Activated CD4-positive, alpha-beta memory T cell treated with anti-CD3 and anti-CD28 coated beads for 36 hours (primary cell): ENCODE measurements at regions not wholly inside any gene's neighbourhood (a gene's known extent, or its start where the extent isn't known, plus 50 kb on each side); places are given as distances from the start of the nearest gene placed in this dataset.
"Not testable (repeated sequence)": the region's sequence is repeated elsewhere in the genome, so short reads cannot be mapped to it uniquely, and the experiment has no call there.

Experiments
- CTCF ChIA-PET: fragments of 350-600 bp; sonication (Branson Sonifier 250); formaldehyde crosslinking; loops from one replicate; lab custom pipeline; 2021; ENCODE audit warnings: antibody characterized with exemption, inconsistent platforms; lab: Charles Lee
- POLR2A ChIA-PET: fragments of 350-600 bp; sonication (Branson Sonifier 250); formaldehyde crosslinking; loops from one replicate; lab custom pipeline; 2021; ENCODE audit warnings: antibody characterized with exemption; lab: Charles Lee
- DNase-seq: peaks from one replicate; pipeline ENCODE4 v3.0.0-alpha.2; 2020
- H3K27ac Mint-ChIP-seq: one replicate; pipeline ENCODE4 v1.8.0; 2021; ENCODE audit warnings: mixed read lengths
- H3K27me3 Mint-ChIP-seq: one replicate; pipeline ENCODE4 v1.8.0; 2021; ENCODE audit warnings: mixed read lengths
- H3K36me3 Mint-ChIP-seq: one replicate; pipeline ENCODE4 v1.8.0; 2021; ENCODE audit warnings: mixed read lengths
- H3K4me1 Mint-ChIP-seq: one replicate; pipeline ENCODE4 v1.8.0; 2021; ENCODE audit warnings: low read depth, mixed read lengths
- H3K4me3 Mint-ChIP-seq: one replicate; pipeline ENCODE4 v1.8.0; 2021; ENCODE audit warnings: mild to moderate bottlenecking, mixed read lengths
- H3K9me3 Mint-ChIP-seq: one replicate; pipeline ENCODE4 v1.8.0; 2021; ENCODE audit warnings: mixed read lengths
- intact Hi-C: fragments of 100-400 bp; cut with micrococcal nuclease; formaldehyde crosslinking; loops from one replicate; pipeline ENCODE4 v1.15.1; 2023

DNA sequence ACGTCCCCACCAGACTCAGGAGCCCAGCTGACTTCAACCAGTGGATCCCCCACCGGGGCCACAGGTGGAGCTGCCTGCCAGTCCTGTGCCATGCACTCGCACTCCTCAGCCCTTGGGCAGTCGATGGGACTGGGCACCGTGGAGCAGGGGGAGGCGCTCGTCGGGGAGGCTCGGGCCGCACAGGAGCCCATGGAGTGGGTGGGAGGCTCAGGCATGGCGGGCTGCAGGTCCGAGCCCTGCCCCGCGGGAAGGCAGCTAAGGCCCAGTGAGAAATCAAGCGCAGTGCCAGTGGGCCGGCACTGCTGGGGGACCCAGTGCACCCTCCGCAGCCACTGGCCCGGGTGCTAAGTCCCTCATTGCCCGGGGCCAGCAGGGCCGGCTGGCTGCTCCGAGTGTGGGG is 52.3 kb upstream of the LRRC30 start:
- intact Hi-C loops, H3K27me3 Mint-ChIP-seq, H3K4me3 Mint-ChIP-seq, DNase-seq, H3K4me1 Mint-ChIP-seq, H3K36me3 Mint-ChIP-seq, H3K27ac Mint-ChIP-seq, POLR2A ChIA-PET, CTCF ChIA-PET, H3K9me3 Mint-ChIP-seq: not testable (repeated sequence)

DNA sequence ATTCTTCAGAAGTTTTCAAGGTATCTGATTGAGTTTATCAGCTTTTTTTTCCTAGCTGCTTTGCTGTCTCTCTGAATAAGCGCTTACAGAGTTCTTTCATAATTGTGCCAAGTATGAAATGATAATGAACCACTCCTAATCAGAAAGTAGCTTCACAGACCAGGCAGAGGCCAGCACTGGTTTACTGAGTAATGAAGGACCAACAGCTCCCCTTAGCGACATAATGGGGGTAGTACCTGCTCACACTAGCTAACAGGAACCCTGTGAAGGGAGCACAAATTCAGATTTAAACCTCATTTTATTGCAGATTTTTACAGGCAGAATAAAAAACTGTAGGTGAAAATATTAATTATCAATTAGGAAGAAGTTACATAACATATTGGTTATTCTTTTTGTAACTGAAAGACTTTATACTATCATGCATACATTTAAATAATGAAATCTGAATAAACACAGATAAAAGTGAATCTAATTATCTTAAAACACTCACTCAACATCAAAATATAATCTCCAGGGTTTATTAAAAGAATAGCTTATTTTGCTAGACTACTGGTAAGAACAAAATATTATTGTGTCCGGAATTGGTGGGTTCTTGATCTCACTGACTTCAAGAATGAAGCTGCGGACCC is 53.7 kb upstream of the LRRC30 start:
- Mint-ChIP-seq H3K27ac (no peak overlapping the region), H3K36me3 (no peaks in the 10 kb centered on the region), H3K27me3 (no peaks in the 10 kb centered on the region), H3K4me3 (no peak overlapping the region), H3K9me3 (peaks cover 4% of the 10 kb centered on the region), H3K4me1 (no peaks in the 10 kb centered on the region)
- POLR2A ChIA-PET = no interaction called here
- intact Hi-C loops = no loop called here
- CTCF ChIA-PET = interaction anchor here (0.9 kb wide), 1 partner anchor 21 kb away, joined by 3 read pairs; no protein-coding TSS in a partner anchor
- peak; percentile 11 for DNase-seq

DNA sequence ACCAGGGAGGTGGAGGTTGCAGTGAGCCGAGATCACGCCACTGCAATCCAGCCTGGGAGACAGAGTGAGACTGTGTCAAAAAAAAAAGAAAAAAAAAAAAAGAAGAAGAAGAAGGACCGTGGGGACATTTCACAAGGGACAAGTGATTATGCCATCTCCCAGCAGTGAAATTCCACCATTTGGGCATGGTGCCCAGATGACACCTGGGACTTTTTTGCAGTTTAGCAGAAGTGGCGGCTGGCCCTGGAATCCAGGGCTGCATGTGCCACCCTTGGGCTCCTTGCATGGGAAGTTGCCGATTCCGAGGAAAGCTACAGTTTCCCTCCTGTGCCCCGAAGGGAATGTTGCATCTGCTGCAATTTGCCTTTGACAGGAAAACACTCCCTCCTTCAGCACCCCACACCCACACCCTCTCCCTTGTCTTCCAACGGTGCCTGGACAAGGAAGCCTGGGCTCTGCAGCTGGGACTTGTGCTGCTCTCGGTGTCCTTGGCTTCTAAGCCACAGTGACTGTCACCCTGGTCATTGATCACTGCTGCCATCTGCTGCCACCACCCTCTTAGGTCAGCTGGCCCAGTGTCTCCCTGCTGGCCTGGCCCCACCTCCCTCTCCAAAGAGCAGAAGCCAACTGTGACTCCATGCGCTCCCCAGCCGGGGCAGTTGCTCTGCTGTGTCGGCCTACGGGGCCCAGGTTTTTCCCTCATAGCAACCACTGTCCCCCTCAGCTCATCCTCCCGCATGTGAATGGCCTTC is 56.4 kb upstream of the LRRC30 start:
- Mint-ChIP-seq H3K27ac (no peak overlapping the region), H3K36me3 (no peaks in the 10 kb centered on the region), H3K27me3 (no peaks in the 10 kb centered on the region), H3K4me3 (no peak overlapping the region), H3K4me1 (no peaks in the 10 kb centered on the region), H3K9me3 (no peaks in the 10 kb centered on the region)
- ChIA-PET CTCF (no interaction called here), POLR2A (no interaction called here)
- intact Hi-C loops = no loop called here
- DNase-seq = no peak

DNA sequence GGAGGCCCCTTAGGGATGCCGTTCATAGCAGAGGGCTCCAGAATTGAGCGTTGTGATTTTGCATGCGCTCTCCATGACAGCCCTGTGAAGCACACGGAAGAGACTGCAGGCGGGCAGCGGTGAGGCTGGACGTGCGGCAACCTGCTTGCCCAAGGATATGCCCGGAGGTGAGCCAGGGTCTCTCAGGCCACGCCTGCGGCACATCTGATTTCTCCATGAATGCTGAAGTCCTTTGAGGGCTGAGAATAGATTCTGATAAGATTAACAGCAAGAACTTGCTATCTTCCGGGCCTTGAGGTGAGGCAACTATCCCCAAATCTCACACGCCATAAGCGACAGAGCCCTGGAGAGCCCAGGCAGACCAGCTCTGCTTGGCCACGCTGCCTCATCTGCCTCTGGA is 55.6 kb upstream of the LAMA1 start:
- no peaks in the 10 kb centered on the region for H3K4me1 Mint-ChIP-seq
- no peak for DNase-seq
- no peaks in the 10 kb centered on the region for H3K36me3 Mint-ChIP-seq
- intact Hi-C loops = no loop called here
- no peak overlapping the region for H3K27ac Mint-ChIP-seq
- H3K27me3 Mint-ChIP-seq = no peaks in the 10 kb centered on the region
- H3K9me3 Mint-ChIP-seq = no peaks in the 10 kb centered on the region
- CTCF ChIA-PET = no interaction called here
- no peak overlapping the region for H3K4me3 Mint-ChIP-seq
- POLR2A ChIA-PET = no interaction called here

DNA sequence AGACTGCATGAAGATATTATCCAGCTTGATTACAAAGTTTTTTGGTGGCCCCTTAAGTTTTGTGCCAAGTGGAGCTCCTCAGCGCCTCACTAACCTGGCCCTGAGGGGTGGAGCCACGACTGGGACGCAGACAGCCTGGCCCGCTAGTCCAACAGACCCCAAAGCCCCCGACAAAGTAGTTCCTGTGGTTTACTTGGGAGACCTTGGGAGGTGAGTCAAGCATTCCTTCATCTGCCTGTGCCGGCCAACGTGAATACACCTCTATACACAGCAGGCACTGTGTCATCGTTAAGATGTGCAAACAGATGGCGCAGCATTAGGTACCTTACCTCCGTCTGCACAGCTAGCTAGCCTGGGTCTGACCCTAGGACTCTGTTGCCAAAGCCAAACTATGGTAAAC is 55.0 kb upstream of the LAMA1 start:
- no peak for DNase-seq
- Mint-ChIP-seq H3K27ac (no peak overlapping the region), H3K36me3 (no peaks in the 10 kb centered on the region), H3K4me1 (no peaks in the 10 kb centered on the region), H3K9me3 (no peaks in the 10 kb centered on the region), H3K27me3 (no peaks in the 10 kb centered on the region), H3K4me3 (no peak overlapping the region)
- intact Hi-C loops = no loop called here
- POLR2A ChIA-PET = no interaction called here
- CTCF ChIA-PET = no interaction called here

DNA sequence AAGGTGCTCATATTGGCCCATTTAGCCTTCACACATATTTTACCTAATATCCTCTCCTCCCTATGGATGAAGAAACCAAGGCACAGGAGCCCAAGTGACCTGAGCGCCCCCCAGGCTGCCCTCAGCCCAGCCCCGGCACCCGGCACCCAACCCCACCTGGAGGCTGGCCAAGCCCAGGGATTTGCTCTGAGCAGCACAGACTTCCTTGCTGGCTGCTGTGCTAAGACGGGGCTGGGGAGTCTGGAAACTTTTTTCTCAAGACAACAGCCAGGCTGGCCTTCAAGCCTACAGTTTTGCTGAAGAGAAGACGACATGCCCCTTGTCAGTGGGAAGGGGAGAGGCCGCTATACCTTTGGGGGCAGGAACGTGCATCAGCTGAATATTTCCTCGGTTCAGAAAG is 52.7 kb upstream of the LAMA1 start:
- no peak overlapping the region for H3K27ac Mint-ChIP-seq
- H3K4me3 Mint-ChIP-seq = no peak overlapping the region
- H3K4me1 Mint-ChIP-seq = no peaks in the 10 kb centered on the region
- no peak for DNase-seq
- no peaks in the 10 kb centered on the region for H3K27me3 Mint-ChIP-seq
- intact Hi-C loops = no loop called here
- CTCF ChIA-PET = no interaction called here
- H3K36me3 Mint-ChIP-seq = no peaks in the 10 kb centered on the region
- no peaks in the 10 kb centered on the region for H3K9me3 Mint-ChIP-seq
- POLR2A ChIA-PET = no interaction called here

DNA sequence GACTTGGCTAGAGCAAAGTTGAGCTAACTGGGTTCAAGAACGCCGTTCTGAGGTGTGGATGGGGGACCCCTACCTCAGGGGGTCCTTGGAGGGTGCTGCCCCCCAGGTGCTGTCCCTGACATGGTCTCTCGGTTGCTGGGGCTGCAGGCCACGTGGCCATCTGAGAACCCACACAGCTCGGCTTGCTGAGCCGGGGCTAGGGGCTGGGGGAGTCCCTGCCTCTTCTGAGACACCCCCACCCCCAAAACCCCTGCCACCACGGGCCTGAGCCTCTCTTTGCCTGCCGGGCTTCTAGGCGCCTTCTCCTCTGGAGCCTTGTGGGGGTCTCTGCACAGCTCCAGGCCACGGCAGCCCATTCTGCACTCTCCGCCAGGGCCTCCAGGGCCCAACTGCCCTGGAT is 52.0 kb upstream of the LAMA1 start:
- H3K4me3 Mint-ChIP-seq = no peak overlapping the region
- no peaks in the 10 kb centered on the region for H3K27me3 Mint-ChIP-seq
- H3K27ac Mint-ChIP-seq = no peak overlapping the region
- ChIA-PET POLR2A (no interaction called here), CTCF (no interaction called here)
- DNase-seq = no peak
- intact Hi-C loops = no loop called here
- no peaks in the 10 kb centered on the region for H3K36me3 Mint-ChIP-seq
- no peaks in the 10 kb centered on the region for H3K4me1 Mint-ChIP-seq
- no peaks in the 10 kb centered on the region for H3K9me3 Mint-ChIP-seq

DNA sequence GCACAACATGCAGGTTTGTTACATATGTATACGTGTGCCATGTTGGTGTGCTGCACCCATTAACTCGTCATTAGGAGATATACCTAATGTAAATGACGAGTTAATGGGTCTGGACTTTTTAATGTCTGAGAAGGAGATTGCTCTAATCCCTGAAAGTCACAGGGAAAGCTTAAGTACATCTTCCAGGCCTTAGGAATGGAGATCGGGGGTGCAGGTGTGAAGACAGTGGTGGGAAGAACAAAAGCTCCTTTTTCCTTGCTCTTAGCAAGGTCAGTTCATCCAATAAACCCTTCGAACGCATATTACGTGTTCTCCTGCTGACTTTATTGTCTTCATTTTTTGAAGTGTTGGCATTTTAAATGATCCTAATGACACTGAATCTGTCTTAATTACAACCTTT is 50.8 kb upstream of the LAMA1 start:
- Mint-ChIP-seq H3K4me3 (no peak overlapping the region), H3K9me3 (no peaks in the 10 kb centered on the region), H3K27ac (no peak overlapping the region), H3K4me1 (no peaks in the 10 kb centered on the region), H3K36me3 (no peaks in the 10 kb centered on the region), H3K27me3 (no peaks in the 10 kb centered on the region)
- ChIA-PET POLR2A (no interaction called here), CTCF (no interaction called here)
- intact Hi-C loops = no loop called here
- no peak for DNase-seq
